Liver (tissue), 8 donors: ENCODE measurements at regions not wholly inside any gene's neighbourhood (a gene's known extent, or its start where the extent isn't known, plus 50 kb on each side); places are given as distances from the start of the nearest gene placed in this dataset.

ENCODE experiments used
- DNase-seq: peaks from one replicate; pipeline ENCODE4 v3.0.0-alpha.2; 2017; ENCODE audit warnings: low spot score
- H3K27ac ChIP-seq, 2 donors: one replicate each; pipeline ENCODE4 v1.7.0; 2013; ENCODE audit warnings: inconsistent platforms in 2 of 2, low read length in 2 of 2, control low read depth in 1 of 2, low read depth in 1 of 2, mild to moderate bottlenecking in 1 of 2
- H3K27me3 ChIP-seq, 4 donors: one replicate each; pipeline versions ENCODE4 v1.6.1 to v1.7.0; 2013; ENCODE audit warnings: low read length in 3 of 4, inconsistent platforms in 1 of 4, mild to moderate bottlenecking in 1 of 4, moderate library complexity in 1 of 4; ENCODE audit not compliant: control insufficient read depth in 4 of 4, insufficient read depth in 4 of 4
- H3K36me3 ChIP-seq, 4 donors: one replicate each; pipeline versions ENCODE4 v1.6.1 to v1.7.0; 2013; ENCODE audit warnings: low read length in 3 of 4, mild to moderate bottlenecking in 3 of 4, low read depth in 1 of 4, moderate library complexity in 1 of 4; ENCODE audit not compliant: control insufficient read depth in 4 of 4, insufficient read depth in 3 of 4
- H3K4me1 ChIP-seq, 4 donors: one replicate each; pipeline versions ENCODE4 v1.6.1 to v1.7.0; 2013; ENCODE audit warnings: low read length in 3 of 4, mild to moderate bottlenecking in 3 of 4, moderate library complexity in 1 of 4; ENCODE audit not compliant: control insufficient read depth in 4 of 4, insufficient read depth in 4 of 4
- H3K4me3 ChIP-seq, 3 donors: one replicate each; pipeline versions ENCODE4 v1.6.1 to v1.7.0; 2013; ENCODE audit warnings: low read length in 3 of 3, control low read depth in 1 of 3, low read depth in 1 of 3, mild to moderate bottlenecking in 1 of 3
- H3K9ac ChIP-seq, 2 donors: one replicate each; pipeline ENCODE4 v1.7.0; 2013; ENCODE audit warnings: low read length in 2 of 2, mild to moderate bottlenecking in 2 of 2, moderate library complexity in 2 of 2, control low read depth in 1 of 2, low read depth in 1 of 2
- H3K9me3 ChIP-seq, 4 donors: one replicate each; pipeline versions ENCODE4 v1.6.1 to v1.7.0; 2013; ENCODE audit warnings: low read length in 3 of 4; ENCODE audit not compliant: control insufficient read depth in 4 of 4
- EGR1 ChIP-seq, 2 donors: IDR thresholded peaks; 2 replicates each; pipeline ENCODE4 v1.6.1; 2016 to 2018; ENCODE audit warnings: antibody characterized with exemption in 2 of 2, low read depth in 2 of 2
- FOXA1 ChIP-seq: IDR thresholded peaks from 2 replicates; pipeline ENCODE4 v1.6.1; 2016; ENCODE audit warnings: antibody characterized with exemption
- FOXA2 ChIP-seq: IDR thresholded peaks from 2 replicates; pipeline ENCODE4 v1.6.1; 2016; ENCODE audit warnings: antibody characterized with exemption
- GABPA ChIP-seq, 2 donors: IDR thresholded peaks in 1 of 2; conservative IDR thresholded peaks in 1 of 2; 2 replicates each; pipeline ENCODE4 v1.6.1; 2016; ENCODE audit warnings: antibody characterized with exemption in 2 of 2, mild to moderate bottlenecking in 1 of 2, moderate library complexity in 1 of 2
- HNF4A ChIP-seq, 2 donors: conservative IDR thresholded peaks; 2 replicates each; pipeline ENCODE4 v1.6.1; 2016; ENCODE audit warnings: antibody characterized with exemption in 2 of 2, mild to moderate bottlenecking in 2 of 2
- HNF4G ChIP-seq: IDR thresholded peaks from 2 replicates; pipeline ENCODE4 v1.6.1; 2016; ENCODE audit warnings: antibody characterized with exemption
- JUND ChIP-seq, 2 donors: IDR thresholded peaks; 2 replicates each; pipeline ENCODE4 v1.6.1; 2016; ENCODE audit warnings: antibody characterized with exemption in 2 of 2
- NR2F2 ChIP-seq: IDR thresholded peaks from 2 replicates; pipeline ENCODE4 v1.6.1; 2016; ENCODE audit warnings: antibody characterized with exemption
- RAD21 ChIP-seq, 2 donors: IDR thresholded peaks; 2 replicates each; pipeline ENCODE4 v1.6.1; 2016; ENCODE audit warnings: antibody characterized with exemption in 2 of 2, mild to moderate bottlenecking in 2 of 2
- REST ChIP-seq: IDR thresholded peaks from 2 replicates; pipeline ENCODE4 v1.6.1; 2016; ENCODE audit warnings: antibody characterized with exemption, mild to moderate bottlenecking
- RXRA ChIP-seq, 2 donors: IDR thresholded peaks; 2 replicates each; pipeline ENCODE4 v1.6.1; 2017 to 2018; ENCODE audit warnings: antibody characterized with exemption in 2 of 2, mild to moderate bottlenecking in 1 of 2
- SP1 ChIP-seq: IDR thresholded peaks from 2 replicates; pipeline ENCODE4 v1.6.1; 2018; ENCODE audit warnings: antibody characterized with exemption, mild to moderate bottlenecking
- TAF1 ChIP-seq: conservative IDR thresholded peaks from 2 replicates; pipeline ENCODE4 v1.6.1; 2016; ENCODE audit warnings: antibody characterized with exemption, mild to moderate bottlenecking
- YY1 ChIP-seq: IDR thresholded peaks from 2 replicates; pipeline ENCODE4 v1.6.1; 2016; ENCODE audit warnings: antibody characterized with exemption, mild to moderate bottlenecking
- WGBS: extraction: QIAGEN DNeasy Blood & Tissue Kit; methylation state at CpG from one replicate; pipeline ENCODE4 v1.1.7; 2013; 5-methylcytosine and 5-hydroxymethylcytosine counted together
- TF ChIP-seq, protein P1 (sequence below): fragments of 150-350 bp; IDR thresholded peaks from 2 replicates; pipeline ENCODE4 v1.5.1; 2017; ENCODE audit warnings: improper control_type of control experiment, low read depth, low read length; ENCODE audit not compliant: missing input control
- TF ChIP-seq, protein P2 (sequence below): IDR thresholded peaks from 2 replicates; pipeline ENCODE4 v1.6.1; 2016; ENCODE audit warnings: antibody characterized with exemption
- TF ChIP-seq, protein P3 (sequence below): IDR thresholded peaks from 2 replicates; pipeline ENCODE4 v1.6.1; 2016; ENCODE audit warnings: antibody characterized with exemption
- TF ChIP-seq, protein P4 (sequence below): IDR thresholded peaks from 2 replicates; pipeline ENCODE4 v1.6.1; 2016; ENCODE audit warnings: antibody characterized with exemption
- donor health status: healthy.
- donor health status: healthy.
- donor health status: healthy.
- donor health status: healthy.
- donor health status: healthy.

- no peak for DNase-seq
- Histone ChIP-seq H3K27ac (no peak overlapping the region), H3K4me1 (no peaks in the 10 kb centered on the region), H3K9me3 (no peaks in the 10 kb centered on the region), H3K27me3 (no peaks in the 10 kb centered on the region), H3K9ac (no peak overlapping the region), H3K4me3 (no peak overlapping the region), H3K36me3 (no peaks in the 10 kb centered on the region)
- WGBS = 93% methylated on average over 6 of the region's 6 CpGs
- no peak for TF ChIP-seq JUND (IDR thresholded peaks at IDR 0.05)
- TF ChIP-seq TAF1 = no peak
- no peak for TF ChIP-seq HNF4G
- no peak for TF ChIP-seq EGR1 (IDR thresholded peaks at IDR 0.05; ENCODE audit: low read depth in 2 of 2)
- no peak for TF ChIP-seq RXRA (IDR thresholded peaks at IDR 0.05)
- TF ChIP-seq SP1 = no peak
- TF ChIP-seq, protein P1, sequence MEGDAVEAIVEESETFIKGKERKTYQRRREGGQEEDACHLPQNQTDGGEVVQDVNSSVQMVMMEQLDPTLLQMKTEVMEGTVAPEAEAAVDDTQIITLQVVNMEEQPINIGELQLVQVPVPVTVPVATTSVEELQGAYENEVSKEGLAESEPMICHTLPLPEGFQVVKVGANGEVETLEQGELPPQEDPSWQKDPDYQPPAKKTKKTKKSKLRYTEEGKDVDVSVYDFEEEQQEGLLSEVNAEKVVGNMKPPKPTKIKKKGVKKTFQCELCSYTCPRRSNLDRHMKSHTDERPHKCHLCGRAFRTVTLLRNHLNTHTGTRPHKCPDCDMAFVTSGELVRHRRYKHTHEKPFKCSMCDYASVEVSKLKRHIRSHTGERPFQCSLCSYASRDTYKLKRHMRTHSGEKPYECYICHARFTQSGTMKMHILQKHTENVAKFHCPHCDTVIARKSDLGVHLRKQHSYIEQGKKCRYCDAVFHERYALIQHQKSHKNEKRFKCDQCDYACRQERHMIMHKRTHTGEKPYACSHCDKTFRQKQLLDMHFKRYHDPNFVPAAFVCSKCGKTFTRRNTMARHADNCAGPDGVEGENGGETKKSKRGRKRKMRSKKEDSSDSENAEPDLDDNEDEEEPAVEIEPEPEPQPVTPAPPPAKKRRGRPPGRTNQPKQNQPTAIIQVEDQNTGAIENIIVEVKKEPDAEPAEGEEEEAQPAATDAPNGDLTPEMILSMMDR = no peak
- no peak for TF ChIP-seq RAD21 (IDR thresholded peaks at IDR 0.05)
- TF ChIP-seq HNF4A (conservative IDR thresholded peaks at IDR 0.05) = no peak
- no peak for TF ChIP-seq FOXA1
- TF ChIP-seq, protein P2, sequence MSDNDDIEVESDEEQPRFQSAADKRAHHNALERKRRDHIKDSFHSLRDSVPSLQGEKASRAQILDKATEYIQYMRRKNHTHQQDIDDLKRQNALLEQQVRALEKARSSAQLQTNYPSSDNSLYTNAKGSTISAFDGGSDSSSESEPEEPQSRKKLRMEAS = no peak
- TF ChIP-seq, protein P3, sequence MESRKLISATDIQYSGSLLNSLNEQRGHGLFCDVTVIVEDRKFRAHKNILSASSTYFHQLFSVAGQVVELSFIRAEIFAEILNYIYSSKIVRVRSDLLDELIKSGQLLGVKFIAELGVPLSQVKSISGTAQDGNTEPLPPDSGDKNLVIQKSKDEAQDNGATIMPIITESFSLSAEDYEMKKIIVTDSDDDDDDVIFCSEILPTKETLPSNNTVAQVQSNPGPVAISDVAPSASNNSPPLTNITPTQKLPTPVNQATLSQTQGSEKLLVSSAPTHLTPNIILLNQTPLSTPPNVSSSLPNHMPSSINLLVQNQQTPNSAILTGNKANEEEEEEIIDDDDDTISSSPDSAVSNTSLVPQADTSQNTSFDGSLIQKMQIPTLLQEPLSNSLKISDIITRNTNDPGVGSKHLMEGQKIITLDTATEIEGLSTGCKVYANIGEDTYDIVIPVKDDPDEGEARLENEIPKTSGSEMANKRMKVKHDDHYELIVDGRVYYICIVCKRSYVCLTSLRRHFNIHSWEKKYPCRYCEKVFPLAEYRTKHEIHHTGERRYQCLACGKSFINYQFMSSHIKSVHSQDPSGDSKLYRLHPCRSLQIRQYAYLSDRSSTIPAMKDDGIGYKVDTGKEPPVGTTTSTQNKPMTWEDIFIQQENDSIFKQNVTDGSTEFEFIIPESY = no peak
- TF ChIP-seq YY1 = no peak
- TF ChIP-seq GABPA (IDR thresholded peaks at IDR 0.05 in 1 of 2, conservative IDR thresholded peaks at IDR 0.05 in 1 of 2) = no peak
- TF ChIP-seq, protein P4, sequence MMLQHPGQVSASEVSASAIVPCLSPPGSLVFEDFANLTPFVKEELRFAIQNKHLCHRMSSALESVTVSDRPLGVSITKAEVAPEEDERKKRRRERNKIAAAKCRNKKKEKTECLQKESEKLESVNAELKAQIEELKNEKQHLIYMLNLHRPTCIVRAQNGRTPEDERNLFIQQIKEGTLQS = no peak
- TF ChIP-seq FOXA2 = no peak
- no peak for TF ChIP-seq REST
- no peak for TF ChIP-seq NR2F2
Measured at GRCh38 chr6:131383421-131384411, 189.3 kb upstream of the ARG1 start.
